DND-41 (cell line): ENCODE measurements at regions not wholly inside any gene's neighbourhood (a gene's known extent, or its start where the extent isn't known, plus 50 kb on each side); places are given as distances from the start of the nearest gene placed in this dataset.

Experiments
- CTCF ChIP-seq: IDR thresholded peaks from 2 replicates; pipeline ENCODE4 v1.5.1; 2012; ENCODE audit warnings: borderline replicate concordance, low read length, moderate library complexity, mild to moderate bottlenecking; ENCODE audit not compliant: poor library complexity, severe bottlenecking; ENCODE audit errors: extremely low read depth
- EZH2 ChIP-seq: IDR thresholded peaks from 3 replicates; pipeline ENCODE4 v1.6.1; 2012; ENCODE audit warnings: borderline replicate concordance, low read depth, mild to moderate bottlenecking, moderate library complexity, low read length, inconsistent platforms; ENCODE audit not compliant: severe bottlenecking

DNA sequence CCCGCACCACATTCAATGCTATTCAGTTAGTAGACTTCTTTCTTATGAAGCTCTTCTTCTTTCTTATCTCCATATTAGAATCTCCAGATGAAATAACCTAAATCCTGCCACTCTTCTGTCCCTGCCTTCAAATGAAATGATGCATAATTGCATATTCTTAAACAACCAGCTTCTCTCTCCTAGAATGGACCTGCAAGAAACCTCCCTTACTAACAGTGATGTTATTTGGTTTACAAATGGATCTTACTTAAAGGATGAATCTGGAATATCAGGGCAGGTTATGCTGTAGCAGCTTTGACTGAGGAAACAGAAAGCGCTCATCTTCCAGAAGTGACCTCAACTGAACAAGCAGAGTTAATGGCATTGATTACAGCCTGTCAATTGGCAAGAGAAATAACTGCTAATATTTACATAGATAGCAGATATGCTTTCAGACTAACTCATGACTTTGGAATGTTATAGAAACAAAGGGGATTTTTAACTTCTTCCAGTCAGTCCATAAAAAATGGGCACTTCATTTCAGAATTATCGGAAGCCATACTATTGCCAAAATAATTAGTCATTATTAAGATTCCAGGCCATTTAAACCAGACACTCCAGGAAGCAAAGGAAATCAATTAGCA lies 755.7 kb upstream of the HS6ST1 start:
- TF ChIP-seq CTCF: no peak
- TF ChIP-seq EZH2: no peak
